ENCODE measurements at regions not wholly inside any gene's neighbourhood (a gene's known extent, or its start where the extent isn't known, plus 50 kb on each side); places are given as distances from the start of the nearest gene placed in this dataset.

GRCh38 chr17:33816036-33816435, 439.0 kb upstream of the CCL2 start:
- no peak for TF ChIP-seq CTCF (IDR thresholded peaks at IDR 0.05; ENCODE audit: extremely low read depth, missing control alignments)
- DNase-seq (ENCODE audit: low spot score) = no peak

- no peak for DNase-seq (ENCODE audit: low spot score)
- no peak for TF ChIP-seq CTCF (IDR thresholded peaks at IDR 0.05; ENCODE audit: extremely low read depth, missing control alignments)
These were observed 438.1 kb upstream of the CCL2 start for GRCh38 chr17:33816842-33817617.

- DNase-seq (ENCODE audit: low spot score) = no peak
- no peak for TF ChIP-seq CTCF (IDR thresholded peaks at IDR 0.05; ENCODE audit: extremely low read depth, missing control alignments)
These were observed 435.5 kb upstream of the CCL2 start for GRCh38 chr17:33819539-33819938.

GRCh38 chr17:33832262-33832661, 422.8 kb upstream of the CCL2 start:
- no peak for DNase-seq (ENCODE audit: low spot score)
- no peak for TF ChIP-seq CTCF (IDR thresholded peaks at IDR 0.05; ENCODE audit: extremely low read depth, missing control alignments)

- DNase-seq (ENCODE audit: low spot score) = no peak
- TF ChIP-seq CTCF (IDR thresholded peaks at IDR 0.05; ENCODE audit: extremely low read depth, missing control alignments) = no peak
These were observed 417.8 kb upstream of the CCL2 start for GRCh38 chr17:33837281-33837680.

- TF ChIP-seq CTCF (IDR thresholded peaks at IDR 0.05; ENCODE audit: extremely low read depth, missing control alignments) = no peak
- no peak for DNase-seq (ENCODE audit: low spot score)
These were observed 416.8 kb upstream of the CCL2 start for GRCh38 chr17:33838281-33838680.

- TF ChIP-seq CTCF (IDR thresholded peaks at IDR 0.05; ENCODE audit: extremely low read depth, missing control alignments) = no peak
These were observed 407.2 kb upstream of the CCL2 start for GRCh38 chr17:33847900-33848299.

More at GRCh38 chr17:33847900-33848299, 407.2 kb upstream of the CCL2 start:
- no peak for DNase-seq (ENCODE audit: low spot score)
